ENCODE measurements at regions not wholly inside any gene's neighbourhood (a gene's known extent, or its start where the extent isn't known, plus 50 kb on each side); places are given as distances from the start of the nearest gene placed in this dataset.
A peak's percentile ranks its signal among the peaks of the same experiment; 100 is the strongest.

- no peak for DNase-seq
These were observed 443.1 kb upstream of the DAB2 start for GRCh38 chr5:39867923-39868322.

GRCh38 chr5:39863926-39864552 lies 439.3 kb upstream of the DAB2 start:
- no peak for DNase-seq

GRCh38 chr5:39857041-39857440 lies 432.3 kb upstream of the DAB2 start:
- no peak for DNase-seq

GRCh38 chr5:39854771-39855410 lies 430.1 kb upstream of the DAB2 start:
- no peak for DNase-seq

- DNase-seq = no peak
These were observed 425.5 kb upstream of the DAB2 start for GRCh38 chr5:39850291-39850690.

GRCh38 chr5:39846144-39846543 lies 421.4 kb upstream of the DAB2 start:
- DNase-seq = no peak

- no peak for DNase-seq
These were observed 419.0 kb upstream of the DAB2 start for GRCh38 chr5:39843767-39844166.

- peak; percentile 5 for DNase-seq
These were observed 410.6 kb upstream of the DAB2 start for GRCh38 chr5:39835371-39835770.

- DNase-seq = no peak
These were observed 404.7 kb upstream of the DAB2 start for GRCh38 chr5:39829441-39829840.

- no peak for DNase-seq
These were observed 401.3 kb upstream of the DAB2 start for GRCh38 chr5:39826051-39826450.

- DNase-seq = no peak
These were observed 400.5 kb upstream of the DAB2 start for GRCh38 chr5:39825301-39825700.

- DNase-seq = no peak
These were observed 397.2 kb upstream of the DAB2 start for GRCh38 chr5:39822020-39822419.

GRCh38 chr5:39816866-39817265 lies 392.1 kb upstream of the DAB2 start:
- no peak for DNase-seq

- no peak for DNase-seq
These were observed 391.5 kb upstream of the DAB2 start for GRCh38 chr5:39816156-39816845.

GRCh38 chr5:39815711-39816110 lies 390.9 kb upstream of the DAB2 start:
- no peak for DNase-seq

- DNase-seq = no peak
These were observed 386.6 kb upstream of the DAB2 start for GRCh38 chr5:39811381-39811780.

GRCh38 chr5:39808656-39809055 lies 383.9 kb upstream of the DAB2 start:
- no peak for DNase-seq

- DNase-seq = no peak
These were observed 376.5 kb upstream of the DAB2 start for GRCh38 chr5:39801306-39801705.

GRCh38 chr5:39800042-39800601 lies 375.3 kb upstream of the DAB2 start:
- DNase-seq = no peak

- no peak for DNase-seq
These were observed 374.5 kb upstream of the DAB2 start for GRCh38 chr5:39799242-39799641.

- DNase-seq = no peak
These were observed 369.9 kb upstream of the DAB2 start for GRCh38 chr5:39794513-39795210.

- no peak for DNase-seq
These were observed 360.6 kb upstream of the DAB2 start for GRCh38 chr5:39785410-39785809.

- no peak for DNase-seq
These were observed 359.1 kb upstream of the DAB2 start for GRCh38 chr5:39783756-39784421.

Data from kidney glomerular epithelial cell (primary cell).